K562 (cell line): ENCODE measurements at regions not wholly inside any gene's neighbourhood (a gene's known extent, or its start where the extent isn't known, plus 50 kb on each side); places are given as distances from the start of the nearest gene placed in this dataset.

Experiments used
- ATAC-seq: fragments of 200-7000 bp; cut with Tn5 transposase; 3 replicates; pipeline ENCODE4 v1.9.1; 2020; ENCODE audit warnings: moderate library complexity
- BruUV-seq: library from RNA; stranded (reverse); fragments of 400-500 nt; replicated peaks from 2 replicates; lab custom pipeline; 2021; lab: Mats Ljungman, UMichigan
- CTCF ChIA-PET: fragments of 300-600 bp; formaldehyde crosslinking; extraction: SDS; loops from one replicate; lab custom pipeline; 2021; ENCODE audit warnings: low intra/inter-chr PET ratio; lab: Yijun Ruan, JAX
- POLR2A ChIA-PET: fragments of 300-600, 350-650 bp; sonication (Branson Sonifier 250); formaldehyde crosslinking; extraction: SDS; loops from one replicate; lab custom pipeline; 2021; ENCODE audit warnings: antibody characterized with exemption, inconsistent platforms; lab: Yijun Ruan, JAX
- DNase-seq, 4 experiments: peaks; one replicate each; pipeline versions ENCODE4 v3.0.0 to v3.0.0-alpha.2; 2011 to 2018; ENCODE audit warnings: low spot score in 3 of 4, mixed read lengths in 3 of 4; ENCODE audit errors: extremely low read depth in 1 of 4
- FAIRE-seq: peaks from 2 replicates; lab custom pipeline; 2011; peaks lifted over from hg19 to GRCh38; lab: Jason Lieb, UNC
- H2AFZ ChIP-seq: 2 replicates; pipeline ENCODE4 v1.6.0; 2011; ENCODE audit warnings: low read depth, low read length, control low read depth, inconsistent platforms
- H3K27ac ChIP-seq: fragments of 200-600 bp; 3 replicates; pipeline ENCODE4 v1.8.0; 2011; ENCODE audit warnings: low read depth, mild to moderate bottlenecking, control low read depth, inconsistent platforms, low read length, moderate library complexity, mixed read lengths; ENCODE audit errors: extremely low read depth
- H3K27me3 ChIP-seq, 2 experiments: fragments of 300-600 bp in 1 of 2; 2 replicates in 1 of 2; 3 replicates in 1 of 2; pipeline versions ENCODE4 v1.6.0 to v1.8.0; 2011; ENCODE audit warnings: inconsistent platforms in 2 of 2, low read length in 2 of 2, mild to moderate bottlenecking in 1 of 2, mixed read lengths in 1 of 2, moderate library complexity in 1 of 2; ENCODE audit not compliant: control insufficient read depth in 2 of 2, insufficient read depth in 2 of 2
- H3K36me3 ChIP-seq: fragments of 300-600 bp; 3 replicates; pipeline ENCODE4 v1.8.0; 2011; ENCODE audit warnings: mild to moderate bottlenecking, low read length, inconsistent platforms; ENCODE audit not compliant: control insufficient read depth, insufficient read depth
- H3K4me1 ChIP-seq, 2 experiments: fragments of 200-600 bp in 1 of 2; replicated peaks in 1 of 2; 2 replicates in 1 of 2; 3 replicates in 1 of 2; pipeline versions ENCODE4 v1.5.1 to v1.8.0; 2011; ENCODE audit warnings: inconsistent platforms in 2 of 2, low read length in 2 of 2, mild to moderate bottlenecking in 1 of 2, mixed read lengths in 1 of 2, moderate library complexity in 1 of 2; ENCODE audit not compliant: control insufficient read depth in 2 of 2, insufficient read depth in 2 of 2
- H3K4me2 ChIP-seq: 2 replicates; pipeline ENCODE4 v1.6.1; 2011; ENCODE audit warnings: low read length, control low read depth, inconsistent platforms, mixed read lengths; ENCODE audit not compliant: insufficient read depth
- H3K4me3 ChIP-seq: fragments of 200-600 bp; sonication (generic), shearing (Covaris generic); 2 replicates; pipeline ENCODE4 v1.5.1; 2016; ENCODE audit warnings: control low read depth, inconsistent platforms
- H3K79me2 ChIP-seq: fragments of 200-600 bp; 3 replicates; pipeline ENCODE4 v1.8.0; 2011; ENCODE audit warnings: low read length, inconsistent platforms; ENCODE audit not compliant: control insufficient read depth, insufficient read depth
- H3K9ac ChIP-seq, 2 experiments: 2 replicates each; pipeline versions ENCODE4 v1.6.0 to v1.6.1; 2011; ENCODE audit warnings: low read depth in 2 of 2, low read length in 2 of 2, control low read depth in 1 of 2, inconsistent platforms in 1 of 2, mild to moderate bottlenecking in 1 of 2, mixed read lengths in 1 of 2; ENCODE audit not compliant: insufficient read depth in 1 of 2
- H3K9me1 ChIP-seq: one replicate; pipeline ENCODE4 v1.6.0; 2011; ENCODE audit warnings: inconsistent platforms, mild to moderate bottlenecking, low read length, moderate library complexity; ENCODE audit not compliant: control insufficient read depth, insufficient read depth
- H3K9me3 ChIP-seq: replicated peaks from 2 replicates; pipeline ENCODE4 v1.5.1; 2011; ENCODE audit warnings: low read depth, low read length, inconsistent platforms; ENCODE audit not compliant: control insufficient read depth, insufficient read depth
- H4K20me1 ChIP-seq: replicated peaks from 2 replicates; pipeline ENCODE4 v1.6.1; 2011; ENCODE audit warnings: low read length, inconsistent platforms, mixed read lengths; ENCODE audit not compliant: control insufficient read depth, insufficient read depth
- CAMTA2 ChIP-seq: fragments of 250-450 bp; sonication (Bioruptor Pico); conservative IDR thresholded peaks from 2 replicates; pipeline ENCODE4 v1.5.1; 2022
- EP400 ChIP-seq: fragments of 450-650 bp; IDR thresholded peaks from 2 replicates; pipeline ENCODE4 v1.6.1; 2017; ENCODE audit warnings: antibody characterized with exemption, mild to moderate bottlenecking, moderate library complexity
- FOXJ2 ChIP-seq: fragments of 200-800 bp; sonication (Bioruptor generic); IDR thresholded peaks from 2 replicates; pipeline ENCODE4 v1.6.1; 2016; ENCODE audit warnings: missing genetic modification characterization, missing compliant biosample characterization
- FOXK2 ChIP-seq, 2 experiments: fragments of 450-650 bp; IDR thresholded peaks in 1 of 2; conservative IDR thresholded peaks in 1 of 2; 2 replicates each; pipeline ENCODE4 v1.6.1; 2016; ENCODE audit warnings: low read depth in 2 of 2, mild to moderate bottlenecking in 1 of 2
- GTF2E2 ChIP-seq: fragments of 200-800 bp; sonication (Bioruptor generic); IDR thresholded peaks from 2 replicates; pipeline ENCODE4 v1.6.1; 2016; ENCODE audit warnings: missing genetic modification characterization, missing compliant biosample characterization
- MAFK ChIP-seq: IDR thresholded peaks from 2 replicates; pipeline ENCODE4 v1.6.1; 2011; ENCODE audit warnings: low read length, improper control_type of control experiment
- MECOM ChIP-seq: fragments of 250-450 bp; sonication (Bioruptor Pico); IDR thresholded peaks from 2 replicates; pipeline ENCODE4 v1.8.0; 2022; ENCODE audit warnings: inconsistent platforms
- NFE2 ChIP-seq: IDR thresholded peaks from 2 replicates; pipeline ENCODE4 v1.6.1; 2014; ENCODE audit warnings: antibody characterized with exemption, low read depth
- PHTF2 ChIP-seq: fragments of 250-450 bp; sonication (Bioruptor Pico); IDR thresholded peaks from 2 replicates; pipeline ENCODE4 v1.5.0; 2021; ENCODE audit warnings: mild to moderate bottlenecking
- POU5F1 ChIP-seq: fragments of 150-350 bp; IDR thresholded peaks from 2 replicates; pipeline ENCODE4 v1.6.1; 2014; ENCODE audit warnings: borderline replicate concordance, low read length, low read depth, mild to moderate bottlenecking; ENCODE audit not compliant: partially characterized antibody
- PTTG1 ChIP-seq: fragments of 450-650 bp; IDR thresholded peaks from 2 replicates; pipeline ENCODE4 v1.6.1; 2016; ENCODE audit warnings: low read depth, mild to moderate bottlenecking, missing genetic modification characterization, missing compliant biosample characterization
- U2AF2 ChIP-seq: fragments of 200-400 bp; formaldehyde crosslinking; optimal IDR thresholded peaks from 2 replicates; pipeline ENCODE3; 2017; ENCODE audit warnings: low read depth, mild to moderate bottlenecking, low read length
- XRCC5 ChIP-seq: fragments of 200-400 bp; formaldehyde crosslinking; IDR thresholded peaks from 2 replicates; pipeline ENCODE4 v1.6.1; 2017; ENCODE audit warnings: low read depth, mild to moderate bottlenecking, low read length
- ZC3H11A ChIP-seq: IDR thresholded peaks from 2 replicates; pipeline ENCODE4 v1.6.1; 2012; ENCODE audit warnings: low read depth, low read length, improper control_type of control experiment
- ZFP36 ChIP-seq: fragments of 150-350 bp; IDR thresholded peaks from 2 replicates; pipeline ENCODE4 v1.6.1; 2018; ENCODE audit warnings: low read length, low read depth; ENCODE audit not compliant: partially characterized antibody
- WGBS: fragments of 100-300 bp; shearing (Covaris generic); methylation state at CpG from one replicate; pipeline ENCODE4 v1.1.6; 2016; ENCODE audit warnings: low coverage, mixed read lengths; ENCODE audit not compliant: insufficient coverage; ENCODE audit errors: missing lambda C conversion rate; 5-methylcytosine and 5-hydroxymethylcytosine counted together
- in situ Hi-C: fragments of 300-500 bp; cut with MboI; formaldehyde crosslinking; loops from 4 replicates; pipeline ENCODE4 v1.15.0; 2018; ENCODE audit warnings: inconsistent platforms, mixed read lengths
- intact Hi-C: fragments of 100-400 bp; cut with micrococcal nuclease; formaldehyde crosslinking; loops from 2 replicates; pipeline ENCODE4 v1.14.2; 2022
- TF ChIP-seq, protein P1 (sequence below): fragments of 250-450 bp; sonication (Bioruptor Pico); IDR thresholded peaks from 2 replicates; pipeline ENCODE4 v1.4.0; 2020
- TF ChIP-seq, protein P2 (sequence below): fragments of 450-650 bp; IDR thresholded peaks from 2 replicates; pipeline ENCODE4 v1.6.1; 2016

DNA sequence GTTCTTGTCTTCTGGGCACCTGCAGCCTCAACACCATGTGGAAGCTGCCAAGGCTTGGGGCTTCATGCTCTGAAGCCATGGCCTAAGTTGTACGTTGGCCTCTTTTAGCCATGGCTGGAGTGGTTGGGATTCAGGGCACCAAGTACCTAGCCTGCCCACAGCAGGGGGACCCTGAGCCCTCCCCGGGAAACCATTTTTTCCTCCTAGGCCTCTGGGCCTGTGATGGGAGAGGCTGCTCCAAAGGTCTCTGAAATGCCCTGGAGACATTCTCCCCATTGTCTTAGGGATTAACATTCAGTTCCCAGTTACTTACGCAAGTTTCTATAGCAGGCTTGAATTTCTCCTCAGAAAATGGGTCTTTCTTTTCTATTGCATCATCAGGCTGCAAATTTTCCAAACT is 269.3 kb downstream of the NAP1L3 start:
- Histone ChIP-seq H3K36me3 (no peaks in the 10 kb centered on the region), H4K20me1 (no peaks in the 10 kb centered on the region), H3K4me3 (no peak overlapping the region), H3K4me2 (no peak overlapping the region), H3K79me2 (no peaks in the 10 kb centered on the region), H3K4me1 (no peaks in the 10 kb centered on the region), H3K9me3 (no peaks in the 10 kb centered on the region), H2AFZ (no peak overlapping the region), H3K9me1 (no peaks in the 10 kb centered on the region), H3K27ac (no peak overlapping the region), H3K9ac (no peak overlapping the region), H3K27me3 (no peaks in the 10 kb centered on the region)
- TF ChIP-seq ZFP36 (peak; percentile 27), CAMTA2 (CRISPR knock-in tag) (no peak)
- in situ Hi-C loops: no loop called here
- intact Hi-C loops: no loop called here
- ChIA-PET POLR2A (no interaction called here), CTCF (no interaction called here)
- 0% methylated on average over 2 of the region's 3 CpGs for WGBS
- no peak for ATAC-seq
- BruUV-seq: no TSS peak
- FAIRE-seq: no peak
- DNase-seq: no peak

DNA sequence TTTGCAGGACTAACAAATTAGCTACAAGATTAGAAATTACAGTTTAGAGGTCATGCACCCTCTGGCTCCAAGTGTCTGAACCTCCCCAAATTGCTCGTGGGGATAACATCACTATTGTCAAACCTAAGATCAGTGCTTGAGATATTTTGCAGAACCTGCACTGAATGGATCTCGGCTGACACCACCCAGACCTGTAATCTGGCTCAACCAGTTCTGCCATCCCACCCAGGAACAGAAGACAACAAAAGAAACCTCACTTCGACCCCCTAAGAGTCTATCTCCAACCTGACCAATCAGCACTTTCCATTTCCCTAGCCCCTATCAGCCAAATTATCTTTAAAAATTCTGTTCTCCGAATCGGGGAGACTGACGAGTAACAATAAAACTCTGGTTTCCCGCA is 318.7 kb downstream of the NAP1L3 start:
- Histone ChIP-seq H3K27ac (no peak overlapping the region), H3K9me3 (no peaks in the 10 kb centered on the region), H3K36me3 (no peaks in the 10 kb centered on the region), H3K9ac (no peak overlapping the region), H3K4me2 (no peak overlapping the region), H2AFZ (no peak overlapping the region), H4K20me1 (no peaks in the 10 kb centered on the region), H3K4me3 (no peak overlapping the region), H3K79me2 (no peaks in the 10 kb centered on the region), H3K9me1 (no peaks in the 10 kb centered on the region), H3K27me3 (no peaks in the 10 kb centered on the region), H3K4me1 (no peaks in the 10 kb centered on the region)
- in situ Hi-C loops (no loop called here), intact Hi-C loops (no loop called here)
- no TSS peak for BruUV-seq
- TF ChIP-seq XRCC5 (no peak), MAFK (no peak), ZC3H11A (no peak), FOXK2 (conservative IDR thresholded peaks at IDR 0.05 in 1 of 2, IDR thresholded peaks at IDR 0.05 in 1 of 2; ENCODE audit: low read depth in 2 of 2) (no peak), PHTF2 (CRISPR knock-in tag) (no peak), EP400 (no peak), PTTG1 (no peak), NFE2 (no peak), GTF2E2 (no peak), FOXJ2 (tag) (no peak), POU5F1 (no peak), U2AF2 (no peak), MECOM (CRISPR knock-in tag) (no peak)
- TF ChIP-seq, protein P1, sequence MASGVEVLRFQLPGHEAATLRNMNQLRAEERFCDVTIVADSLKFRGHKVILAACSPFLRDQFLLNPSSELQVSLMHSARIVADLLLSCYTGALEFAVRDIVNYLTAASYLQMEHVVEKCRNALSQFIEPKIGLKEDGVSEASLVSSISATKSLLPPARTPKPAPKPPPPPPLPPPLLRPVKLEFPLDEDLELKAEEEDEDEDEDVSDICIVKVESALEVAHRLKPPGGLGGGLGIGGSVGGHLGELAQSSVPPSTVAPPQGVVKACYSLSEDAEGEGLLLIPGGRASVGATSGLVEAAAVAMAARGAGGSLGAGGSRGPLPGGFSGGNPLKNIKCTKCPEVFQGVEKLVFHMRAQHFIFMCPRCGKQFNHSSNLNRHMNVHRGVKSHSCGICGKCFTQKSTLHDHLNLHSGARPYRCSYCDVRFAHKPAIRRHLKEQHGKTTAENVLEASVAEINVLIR (CRISPR knock-in tag): no peak
- TF ChIP-seq, protein P2, sequence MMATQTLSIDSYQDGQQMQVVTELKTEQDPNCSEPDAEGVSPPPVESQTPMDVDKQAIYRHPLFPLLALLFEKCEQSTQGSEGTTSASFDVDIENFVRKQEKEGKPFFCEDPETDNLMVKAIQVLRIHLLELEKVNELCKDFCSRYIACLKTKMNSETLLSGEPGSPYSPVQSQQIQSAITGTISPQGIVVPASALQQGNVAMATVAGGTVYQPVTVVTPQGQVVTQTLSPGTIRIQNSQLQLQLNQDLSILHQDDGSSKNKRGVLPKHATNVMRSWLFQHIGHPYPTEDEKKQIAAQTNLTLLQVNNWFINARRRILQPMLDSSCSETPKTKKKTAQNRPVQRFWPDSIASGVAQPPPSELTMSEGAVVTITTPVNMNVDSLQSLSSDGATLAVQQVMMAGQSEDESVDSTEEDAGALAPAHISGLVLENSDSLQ: no peak
- FAIRE-seq: no peak
- POLR2A ChIA-PET: no interaction called here
- no peak for ATAC-seq
- WGBS: 0% methylated on average over 6 of the region's 7 CpGs
- CTCF ChIA-PET: no interaction called here
- no peak for DNase-seq
